Activated CD4-positive, alpha-beta T cell treated with anti-CD3 and anti-CD28 coated beads, Interleukin-2, amount 50 U/mL, for 48 hours (primary cell): ENCODE measurements at regions not wholly inside any gene's neighbourhood (a gene's known extent, or its start where the extent isn't known, plus 50 kb on each side); places are given as distances from the start of the nearest gene placed in this dataset.

Source experiments
- DNase-seq, 2 experiments: peaks; one replicate each; pipeline ENCODE4 v3.0.0-alpha.2; 2020

GRCh38 chr2:173831312-173832229, 133.6 kb downstream of the SP3 start:
- DNase-seq: no peak

- no peak for DNase-seq
Observed at GRCh38 chr2:173834141-173834540, 131.0 kb downstream of the SP3 start.

- no peak for DNase-seq
Observed at GRCh38 chr2:173835726-173836125, 129.4 kb downstream of the SP3 start.

GRCh38 chr2:173841110-173841509, 124.1 kb downstream of the SP3 start:
- no peak for DNase-seq

- DNase-seq: no peak
Observed at GRCh38 chr2:173843526-173843925, 121.6 kb downstream of the SP3 start.

GRCh38 chr2:173851141-173851641, 114.0 kb downstream of the SP3 start:
- DNase-seq: no peak

- DNase-seq: no peak
Observed at GRCh38 chr2:173854141-173854540, 111.0 kb downstream of the SP3 start.

GRCh38 chr2:173854840-173855239, 110.3 kb downstream of the SP3 start:
- DNase-seq: no peak

GRCh38 chr2:173855661-173856060, 109.5 kb downstream of the SP3 start:
- no peak for DNase-seq
